ENCODE measurements at regions not wholly inside any gene's neighbourhood (a gene's known extent, or its start where the extent isn't known, plus 50 kb on each side); places are given as distances from the start of the nearest gene placed in this dataset.

- TF ChIP-seq POLR2A (IDR thresholded peaks at IDR 0.05) (no peak), CTCF (IDR thresholded peaks at IDR 0.05) (no peak), EP300 (IDR thresholded peaks at IDR 0.05) (no peak)
Observed at GRCh38 chr1:19535214-19535613, 49.9 kb upstream of the CAPZB start.

All from upper lobe of left lung (tissue), 4 donors.